Loucy (cell line): ENCODE measurements at regions not wholly inside any gene's neighbourhood (a gene's known extent, or its start where the extent isn't known, plus 50 kb on each side); places are given as distances from the start of the nearest gene placed in this dataset.

Source experiments
- H2AFZ ChIP-seq: fragments of 200-600 bp; sonication (generic); 2 replicates; pipeline ENCODE4 v1.6.0; 2016; ENCODE audit warnings: antibody characterized with exemption, mild to moderate bottlenecking, low read length, moderate library complexity
- H3F3A ChIP-seq: fragments of 200-600 bp; 2 replicates; pipeline ENCODE4 v1.6.0; 2016; ENCODE audit warnings: antibody characterized with exemption, low read depth, mild to moderate bottlenecking
- H3K27me3 ChIP-seq: fragments of 200-600 bp; sonication (generic); 2 replicates; pipeline ENCODE4 v1.6.1; 2014; ENCODE audit warnings: low read length, mild to moderate bottlenecking; ENCODE audit not compliant: insufficient read depth, poor library complexity, severe bottlenecking
- H3K36me3 ChIP-seq: fragments of 200-600 bp; sonication (generic); 2 replicates; pipeline ENCODE4 v1.6.1; 2016; ENCODE audit warnings: low read length; ENCODE audit not compliant: insufficient read depth
- H3K4me1 ChIP-seq: fragments of 200-600 bp; sonication (generic); 2 replicates; pipeline ENCODE4 v1.5.1; 2014; ENCODE audit warnings: low read length, mild to moderate bottlenecking; ENCODE audit not compliant: insufficient read depth, poor library complexity, severe bottlenecking
- H3K4me2 ChIP-seq: fragments of 200-600 bp; sonication (generic); 2 replicates; pipeline ENCODE4 v1.6.0; 2014; ENCODE audit warnings: antibody characterized with exemption, low read length, low read depth, mild to moderate bottlenecking; ENCODE audit not compliant: poor library complexity, severe bottlenecking
- H3K4me3 ChIP-seq: fragments of 200-600 bp; sonication (generic); 2 replicates; pipeline ENCODE4 v1.5.1; 2014; ENCODE audit warnings: low read length, mild to moderate bottlenecking, mixed read lengths; ENCODE audit not compliant: poor library complexity, severe bottlenecking
- H3K79me2 ChIP-seq: fragments of 200-600 bp; sonication (generic); 2 replicates; pipeline ENCODE4 v1.6.1; 2014; ENCODE audit warnings: low read length; ENCODE audit not compliant: insufficient read depth
- H3K9ac ChIP-seq: fragments of 200-600 bp; sonication (generic); 2 replicates; pipeline ENCODE4 v1.6.0; 2014; ENCODE audit warnings: mild to moderate bottlenecking, low read depth, low read length, moderate library complexity; ENCODE audit not compliant: poor library complexity, severe bottlenecking
- H3K9me2 ChIP-seq: fragments of 200-600 bp; sonication (generic); replicated peaks from 2 replicates; pipeline ENCODE4 v1.6.1; 2016; ENCODE audit warnings: low read depth, low read length, mixed read lengths
- H3K9me3 ChIP-seq: fragments of 200-600 bp; sonication (generic); 2 replicates; pipeline ENCODE4 v1.6.1; 2014; ENCODE audit warnings: mild to moderate bottlenecking, antibody characterized with exemption, low read length, low read depth; ENCODE audit not compliant: insufficient read depth
- H4K20me1 ChIP-seq: fragments of 200-600 bp; sonication (generic); 2 replicates; pipeline ENCODE4 v1.6.0; 2014; ENCODE audit warnings: antibody characterized with exemption, low read length, mild to moderate bottlenecking; ENCODE audit not compliant: insufficient read depth, poor library complexity, severe bottlenecking
- CTCF ChIP-seq: fragments of 200-600 bp; sonication (generic); conservative IDR thresholded peaks from 2 replicates; pipeline ENCODE4 v1.5.1; 2014; ENCODE audit warnings: mild to moderate bottlenecking, antibody characterized with exemption, low read length
- EZH2phosphoT487 ChIP-seq: fragments of 200-600 bp; IDR thresholded peaks from 2 replicates; pipeline ENCODE4 v1.6.1; 2018; ENCODE audit warnings: antibody characterized with exemption, mild to moderate bottlenecking, moderate library complexity, borderline replicate concordance

- Histone ChIP-seq H3K4me1 (peaks cover 32% of the 10 kb centered on the region), H3K4me3 (no peak overlapping the region), H3K9me3 (no peaks in the 10 kb centered on the region), H3K4me2 (no peak overlapping the region), H2AFZ (no peak overlapping the region), H3K27me3 (no peaks in the 10 kb centered on the region), H3F3A (no peaks in the 10 kb centered on the region), H3K9me2 (no peaks in the 10 kb centered on the region), H4K20me1 (no peaks in the 10 kb centered on the region), H3K9ac (no peak overlapping the region), H3K36me3 (no peaks in the 10 kb centered on the region), H3K79me2 (no peaks in the 10 kb centered on the region)
- TF ChIP-seq EZH2phosphoT487 (no peak), CTCF (no peak)
Measured at GRCh38 chr3:171972871-171973348, 66.5 kb upstream of the FNDC3B start.

- no peaks in the 10 kb centered on the region for H3K9me2 ChIP-seq
- TF ChIP-seq EZH2phosphoT487, result no peak
- TF ChIP-seq CTCF, result no peak
- no peaks in the 10 kb centered on the region for H3K79me2 ChIP-seq
- H3K9me3 ChIP-seq, result no peaks in the 10 kb centered on the region
- H4K20me1 ChIP-seq, result no peaks in the 10 kb centered on the region
- H3K9ac ChIP-seq, result peak overlapping the region; percentile 51
- H3K27me3 ChIP-seq, result no peaks in the 10 kb centered on the region
- H3K4me1 ChIP-seq, result peaks cover 42% of the 10 kb centered on the region
- no peaks in the 10 kb centered on the region for H3K36me3 ChIP-seq
- no peak overlapping the region; the same call in 1 of the 2 replicates for H2AFZ ChIP-seq
- H3K4me3 ChIP-seq, result peak overlapping the region; percentile 22
- no peaks in the 10 kb centered on the region for H3F3A ChIP-seq
- H3K4me2 ChIP-seq, result peak overlapping the region; percentile 41
Measured at GRCh38 chr3:171974986-171975837, 64.2 kb upstream of the FNDC3B start.

- Histone ChIP-seq H3K9me3 (no peaks in the 10 kb centered on the region), H3K4me1 (peaks cover 55% of the 10 kb centered on the region), H2AFZ (no peak overlapping the region), H3K4me3 (no peak overlapping the region), H3K9ac (peak overlapping the region; percentile 51), H3K4me2 (no peak overlapping the region), H3K27me3 (no peaks in the 10 kb centered on the region), H3F3A (no peaks in the 10 kb centered on the region), H3K9me2 (no peaks in the 10 kb centered on the region), H3K79me2 (no peaks in the 10 kb centered on the region), H3K36me3 (no peaks in the 10 kb centered on the region), H4K20me1 (no peaks in the 10 kb centered on the region)
- TF ChIP-seq EZH2phosphoT487 (no peak), CTCF (no peak)
Measured at GRCh38 chr3:171976526-171976925, 62.9 kb upstream of the FNDC3B start.
